Neural progenitor cell (in vitro differentiated cells): ENCODE measurements at regions not wholly inside any gene's neighbourhood (a gene's known extent, or its start where the extent isn't known, plus 50 kb on each side); places are given as distances from the start of the nearest gene placed in this dataset.

ENCODE experiments used
- EZH2 ChIP-seq: fragments of 200-600 bp; sonication (generic); IDR thresholded peaks from 2 replicates; pipeline ENCODE4 v1.6.1; 2017; ENCODE audit warnings: antibody characterized with exemption, mild to moderate bottlenecking, moderate library complexity
- EZH2phosphoT487 ChIP-seq: fragments of 200-600 bp; sonication (generic); IDR thresholded peaks from 2 replicates; pipeline ENCODE4 v1.6.1; 2017; ENCODE audit warnings: antibody characterized with exemption
- TF ChIP-seq, protein P1 (sequence below): fragments of 200-600 bp; sonication (generic); IDR thresholded peaks from 2 replicates; pipeline ENCODE4 v1.5.1; 2017; ENCODE audit warnings: antibody characterized with exemption, mild to moderate bottlenecking

DNA sequence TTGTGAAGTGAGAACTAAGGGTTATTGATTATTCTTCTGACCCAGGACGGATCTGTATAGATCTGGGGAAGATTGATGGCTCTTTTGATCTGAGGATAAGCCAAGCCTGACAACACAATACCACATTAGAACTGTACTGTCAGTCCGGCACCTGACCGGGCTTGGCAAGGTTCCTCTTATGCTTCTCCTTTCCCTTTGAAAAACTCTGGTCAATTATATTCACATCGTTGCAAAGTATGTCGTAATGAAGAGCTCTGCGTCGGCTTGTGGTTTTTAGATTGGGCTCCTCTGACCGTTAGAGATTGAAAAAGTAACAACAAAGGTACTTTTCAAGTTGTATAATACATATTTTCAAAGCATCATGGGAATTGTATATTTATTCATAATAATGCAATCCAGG lies 389.8 kb downstream of the NR2F2 start:
- TF ChIP-seq, protein P1, sequence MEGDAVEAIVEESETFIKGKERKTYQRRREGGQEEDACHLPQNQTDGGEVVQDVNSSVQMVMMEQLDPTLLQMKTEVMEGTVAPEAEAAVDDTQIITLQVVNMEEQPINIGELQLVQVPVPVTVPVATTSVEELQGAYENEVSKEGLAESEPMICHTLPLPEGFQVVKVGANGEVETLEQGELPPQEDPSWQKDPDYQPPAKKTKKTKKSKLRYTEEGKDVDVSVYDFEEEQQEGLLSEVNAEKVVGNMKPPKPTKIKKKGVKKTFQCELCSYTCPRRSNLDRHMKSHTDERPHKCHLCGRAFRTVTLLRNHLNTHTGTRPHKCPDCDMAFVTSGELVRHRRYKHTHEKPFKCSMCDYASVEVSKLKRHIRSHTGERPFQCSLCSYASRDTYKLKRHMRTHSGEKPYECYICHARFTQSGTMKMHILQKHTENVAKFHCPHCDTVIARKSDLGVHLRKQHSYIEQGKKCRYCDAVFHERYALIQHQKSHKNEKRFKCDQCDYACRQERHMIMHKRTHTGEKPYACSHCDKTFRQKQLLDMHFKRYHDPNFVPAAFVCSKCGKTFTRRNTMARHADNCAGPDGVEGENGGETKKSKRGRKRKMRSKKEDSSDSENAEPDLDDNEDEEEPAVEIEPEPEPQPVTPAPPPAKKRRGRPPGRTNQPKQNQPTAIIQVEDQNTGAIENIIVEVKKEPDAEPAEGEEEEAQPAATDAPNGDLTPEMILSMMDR = no peak
- TF ChIP-seq EZH2 = no peak
- no peak for TF ChIP-seq EZH2phosphoT487
